ENCODE measurements at regions not wholly inside any gene's neighbourhood (a gene's known extent, or its start where the extent isn't known, plus 50 kb on each side); places are given as distances from the start of the nearest gene placed in this dataset.

DNA sequence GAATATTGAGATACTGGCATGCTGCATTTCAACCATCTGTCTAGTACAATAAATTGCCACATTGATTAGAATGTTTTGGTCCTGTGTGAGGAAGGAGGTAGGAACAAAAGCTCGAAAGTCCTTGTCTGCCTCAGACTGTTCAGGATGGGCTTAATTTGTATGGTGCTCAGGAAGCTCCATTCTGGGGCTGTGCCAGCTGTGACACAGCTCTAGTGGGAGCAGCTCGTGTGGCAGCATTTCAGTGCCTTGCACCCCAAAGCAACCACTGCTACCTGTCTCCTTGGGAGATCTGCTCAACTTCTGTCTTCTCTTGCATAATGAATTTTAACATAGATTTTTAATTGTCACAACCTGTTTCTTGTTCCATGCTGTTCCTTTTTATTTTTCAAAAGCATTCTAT is 144.4 kb upstream of the THUMPD2 start:
- intact Hi-C loops (cut with micrococcal nuclease; ENCODE audit: unreplicated experiment) = no loop called here
- H3K9me3 ChIP-seq (ENCODE audit: low read length) = no peaks in the 10 kb centered on the region
- no peak overlapping the region for H3K9ac ChIP-seq (ENCODE audit: insufficient read depth, low read depth, low read length)
- 10% methylated on average over 2 of the region's 2 CpGs for WGBS (ENCODE audit: low lambda C conversion rate)
- in situ Hi-C loops (cut with HindIII; ENCODE audit: extremely low pct_ligation_motif_present, low pct_unique_long_range_greater_than_20kb) = loop anchor here (25.0 kb wide), 2 partner anchors 1764 to 1864 kb away; no protein-coding TSS in a partner anchor
- FAIRE-seq (no peak), ATAC-seq (no peak), DNase-seq (ENCODE audit: low spot score) (no peak)
- BruUV-seq (replicated peaks) = no TSS peak
- no peak overlapping the region for H3K4me3 ChIP-seq (replicated peaks in 1 of 3; ENCODE audit: insufficient read depth in 1 of 3, low read depth in 2 of 3, low read length in 3 of 3)
- no peaks in the 10 kb centered on the region for H3K79me2 ChIP-seq (ENCODE audit: insufficient read depth, low read length)
- CTCF ChIA-PET (ENCODE audit: low intra/inter-chr PET ratio, low total read pairs) = no interaction called here
- TF ChIP-seq ELF4 (CRISPR knock-in tag; IDR thresholded peaks at IDR 0.05; ENCODE audit: borderline replicate concordance) (no peak), ZNF7 (CRISPR knock-in tag; IDR thresholded peaks at IDR 0.05) (no peak), ZFYVE20 (CRISPR knock-in tag; IDR thresholded peaks at IDR 0.05; ENCODE audit: borderline replicate concordance, low read depth) (no peak), HOXA5 (CRISPR knock-in tag; IDR thresholded peaks at IDR 0.05) (no peak), ZNF570 (CRISPR knock-in tag; IDR thresholded peaks at IDR 0.05; ENCODE audit: borderline replicate concordance) (no peak), CHD2 (IDR thresholded peaks at IDR 0.05; ENCODE audit: low read depth, low read length) (no peak), KDM5B (CRISPR knock-in tag; IDR thresholded peaks at IDR 0.05; ENCODE audit: borderline replicate concordance) (no peak), JDP2 (CRISPR knock-in tag; IDR thresholded peaks at IDR 0.05; ENCODE audit: borderline replicate concordance) (no peak), ZNF160 (CRISPR knock-in tag; IDR thresholded peaks at IDR 0.05) (no peak), FOXA1 (IDR thresholded peaks at IDR 0.05) (no peak), FOXA1 (CRISPR knock-in tag; IDR thresholded peaks at IDR 0.05) (no peak), GATAD1 (CRISPR knock-in tag; IDR thresholded peaks at IDR 0.05) (no peak)
- TF ChIP-seq, protein P1, sequence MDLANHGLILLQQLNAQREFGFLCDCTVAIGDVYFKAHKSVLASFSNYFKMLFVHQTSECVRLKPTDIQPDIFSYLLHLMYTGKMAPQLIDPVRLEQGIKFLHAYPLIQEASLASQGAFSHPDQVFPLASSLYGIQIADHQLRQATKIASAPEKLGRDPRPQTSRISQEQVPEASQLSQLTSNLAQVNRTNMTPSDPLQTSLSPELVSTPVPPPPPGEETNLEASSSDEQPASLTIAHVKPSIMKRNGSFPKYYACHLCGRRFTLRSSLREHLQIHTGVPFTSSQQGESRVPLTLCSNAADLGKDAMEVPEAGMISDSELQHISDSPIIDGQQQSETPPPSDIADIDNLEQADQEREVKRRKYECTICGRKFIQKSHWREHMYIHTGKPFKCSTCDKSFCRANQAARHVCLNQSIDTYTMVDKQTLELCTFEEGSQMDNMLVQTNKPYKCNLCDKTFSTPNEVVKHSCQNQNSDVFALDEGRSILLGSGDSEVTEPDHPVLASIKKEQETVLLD (CRISPR knock-in tag; IDR thresholded peaks at IDR 0.05; ENCODE audit: low read depth) = no peak
- no peak overlapping the region for H2AFZ ChIP-seq (ENCODE audit: low read length)
- POLR2A ChIA-PET = no interaction called here
- no peak overlapping the region for H3K27ac ChIP-seq (ENCODE audit: extremely low read length, insufficient read depth, low read length)
- H3K27me3 ChIP-seq (ENCODE audit: control insufficient read depth in 1 of 2, insufficient read depth in 2 of 2, low read length in 2 of 2) = no peaks in the 10 kb centered on the region
- H3K4me1 ChIP-seq (ENCODE audit: insufficient read depth, low read length) = no peaks in the 10 kb centered on the region
- no peak overlapping the region for H3K4me2 ChIP-seq (ENCODE audit: low read depth, low read length)
- no peaks in the 10 kb centered on the region for H4K20me1 ChIP-seq (ENCODE audit: insufficient read depth, low read length)
- no peaks in the 10 kb centered on the region for H3K36me3 ChIP-seq (replicated peaks in 1 of 2; ENCODE audit: control insufficient read depth in 1 of 2, insufficient read depth in 2 of 2, low read length in 2 of 2)

Measured in HepG2 (cell line).